ENCODE measurements at regions not wholly inside any gene's neighbourhood (a gene's known extent, or its start where the extent isn't known, plus 50 kb on each side); places are given as distances from the start of the nearest gene placed in this dataset.

GRCh38 chr1:209311770-209312169 is 271.7 kb upstream of the CAMK1G start:
- H3K9me3 ChIP-seq = no peaks in the 10 kb centered on the region
- no peaks in the 10 kb centered on the region for H3K27me3 ChIP-seq
- TF ChIP-seq EP300 (IDR thresholded peaks at IDR 0.05) (no peak), POLR2A (IDR thresholded peaks at IDR 0.05; ENCODE audit: low read depth) (no peak), POLR2AphosphoS5 (IDR thresholded peaks at IDR 0.05) (no peak)
- TF ChIP-seq, protein P1, sequence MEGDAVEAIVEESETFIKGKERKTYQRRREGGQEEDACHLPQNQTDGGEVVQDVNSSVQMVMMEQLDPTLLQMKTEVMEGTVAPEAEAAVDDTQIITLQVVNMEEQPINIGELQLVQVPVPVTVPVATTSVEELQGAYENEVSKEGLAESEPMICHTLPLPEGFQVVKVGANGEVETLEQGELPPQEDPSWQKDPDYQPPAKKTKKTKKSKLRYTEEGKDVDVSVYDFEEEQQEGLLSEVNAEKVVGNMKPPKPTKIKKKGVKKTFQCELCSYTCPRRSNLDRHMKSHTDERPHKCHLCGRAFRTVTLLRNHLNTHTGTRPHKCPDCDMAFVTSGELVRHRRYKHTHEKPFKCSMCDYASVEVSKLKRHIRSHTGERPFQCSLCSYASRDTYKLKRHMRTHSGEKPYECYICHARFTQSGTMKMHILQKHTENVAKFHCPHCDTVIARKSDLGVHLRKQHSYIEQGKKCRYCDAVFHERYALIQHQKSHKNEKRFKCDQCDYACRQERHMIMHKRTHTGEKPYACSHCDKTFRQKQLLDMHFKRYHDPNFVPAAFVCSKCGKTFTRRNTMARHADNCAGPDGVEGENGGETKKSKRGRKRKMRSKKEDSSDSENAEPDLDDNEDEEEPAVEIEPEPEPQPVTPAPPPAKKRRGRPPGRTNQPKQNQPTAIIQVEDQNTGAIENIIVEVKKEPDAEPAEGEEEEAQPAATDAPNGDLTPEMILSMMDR (IDR thresholded peaks at IDR 0.05) = no peak
- no peak overlapping the region for H3K27ac ChIP-seq (replicated peaks in 1 of 4)
- intact Hi-C loops (cut with DNase I) = no loop called here
- no peak overlapping the region for H3K4me3 ChIP-seq
- no peaks in the 10 kb centered on the region for H3K36me3 ChIP-seq
- DNase-seq (ENCODE audit: extremely low spot score) = no peak
- 70% methylated on average over 3 of the region's 3 CpGs for WGBS
- no peaks in the 10 kb centered on the region for H3K4me1 ChIP-seq

DNA sequence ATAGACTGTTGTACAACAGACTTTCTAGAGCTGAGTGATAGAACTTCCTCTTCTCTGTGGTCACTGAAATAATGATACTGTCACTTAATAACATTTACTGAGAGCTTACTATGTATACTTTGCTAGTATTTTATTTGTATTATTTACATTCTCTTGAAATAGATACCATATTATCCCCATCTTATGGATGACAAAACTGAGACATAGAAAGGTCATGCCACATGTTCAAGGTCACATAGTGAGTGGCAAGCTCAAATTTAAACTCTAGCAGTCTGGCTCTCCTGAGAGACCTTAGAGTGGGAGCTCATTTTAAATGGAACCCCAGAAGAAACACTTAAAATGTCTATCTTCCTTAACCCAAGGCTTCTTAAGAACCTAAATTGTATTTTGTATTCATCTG is 266.6 kb upstream of the CAMK1G start:
- Histone ChIP-seq H3K4me1 (no peaks in the 10 kb centered on the region), H3K4me3 (no peak overlapping the region), H3K36me3 (no peaks in the 10 kb centered on the region), H3K9me3 (no peaks in the 10 kb centered on the region), H3K27me3 (no peaks in the 10 kb centered on the region), H3K27ac (replicated peaks in 1 of 4) (no peak overlapping the region)
- intact Hi-C loops (cut with DNase I) = no loop called here
- TF ChIP-seq, protein P1 (IDR thresholded peaks at IDR 0.05) = no peak
- TF ChIP-seq EP300 (IDR thresholded peaks at IDR 0.05) (no peak), POLR2AphosphoS5 (IDR thresholded peaks at IDR 0.05) (no peak), POLR2A (IDR thresholded peaks at IDR 0.05; ENCODE audit: low read depth) (no peak)
- DNase-seq (ENCODE audit: extremely low spot score) = no peak

GRCh38 chr1:209318181-209319056 is 265.1 kb upstream of the CAMK1G start:
- WGBS = 79% methylated on average over 7 of the region's 7 CpGs
- H3K9me3 ChIP-seq = no peaks in the 10 kb centered on the region
- H3K27ac ChIP-seq (replicated peaks in 1 of 4) = no peak overlapping the region
- no peaks in the 10 kb centered on the region for H3K27me3 ChIP-seq
- H3K36me3 ChIP-seq = no peaks in the 10 kb centered on the region
- DNase-seq (ENCODE audit: extremely low spot score) = no peak
- no peak overlapping the region for H3K4me3 ChIP-seq
- TF ChIP-seq POLR2A (IDR thresholded peaks at IDR 0.05; ENCODE audit: low read depth) (no peak), POLR2AphosphoS5 (IDR thresholded peaks at IDR 0.05) (no peak), EP300 (IDR thresholded peaks at IDR 0.05) (no peak)
- TF ChIP-seq, protein P1 (IDR thresholded peaks at IDR 0.05) = no peak
- H3K4me1 ChIP-seq = no peaks in the 10 kb centered on the region
- intact Hi-C loops (cut with DNase I) = no loop called here

- DNase-seq (ENCODE audit: extremely low spot score) = no peak
- Histone ChIP-seq H3K27me3 (no peaks in the 10 kb centered on the region), H3K36me3 (no peaks in the 10 kb centered on the region), H3K27ac (replicated peaks in 1 of 4) (no peak overlapping the region), H3K4me3 (no peak overlapping the region), H3K9me3 (no peaks in the 10 kb centered on the region), H3K4me1 (no peaks in the 10 kb centered on the region)
- TF ChIP-seq, protein P1 (IDR thresholded peaks at IDR 0.05) = no peak
- TF ChIP-seq EP300 (IDR thresholded peaks at IDR 0.05) = no peak
- no peak for TF ChIP-seq POLR2AphosphoS5 (IDR thresholded peaks at IDR 0.05)
- no peak for TF ChIP-seq POLR2A (IDR thresholded peaks at IDR 0.05; ENCODE audit: low read depth)
- intact Hi-C loops (cut with DNase I) = no loop called here
- WGBS = 96% methylated on average over 3 of the region's 3 CpGs
Measured at GRCh38 chr1:209319057-209319432, 264.5 kb upstream of the CAMK1G start.

DNA sequence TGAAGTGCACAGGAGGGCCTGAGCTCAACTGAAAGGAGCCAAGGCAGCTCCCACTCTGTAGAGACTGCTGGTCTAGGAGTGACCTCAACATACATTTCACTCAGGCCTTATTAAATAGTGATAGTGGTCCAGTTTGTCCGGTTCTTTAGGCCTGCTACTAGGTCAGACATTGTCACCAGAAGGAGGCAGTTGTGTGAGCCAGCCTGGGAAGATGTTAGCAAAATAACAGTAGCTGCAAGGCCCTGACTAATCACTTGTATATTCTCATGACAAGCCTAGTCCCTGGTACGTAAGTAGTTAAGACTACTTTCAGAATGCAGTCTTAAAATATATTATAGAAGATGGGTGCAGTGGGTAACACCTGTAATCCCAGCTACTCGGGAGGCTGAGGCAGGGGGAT is 264.0 kb upstream of the CAMK1G start:
- DNase-seq (ENCODE audit: extremely low spot score) = no peak
- TF ChIP-seq, protein P1 (IDR thresholded peaks at IDR 0.05) = no peak
- TF ChIP-seq POLR2A (IDR thresholded peaks at IDR 0.05; ENCODE audit: low read depth) (no peak), EP300 (IDR thresholded peaks at IDR 0.05) (no peak), POLR2AphosphoS5 (IDR thresholded peaks at IDR 0.05) (no peak)
- Histone ChIP-seq H3K27me3 (no peaks in the 10 kb centered on the region), H3K4me3 (no peak overlapping the region), H3K4me1 (no peaks in the 10 kb centered on the region), H3K36me3 (no peaks in the 10 kb centered on the region), H3K9me3 (no peaks in the 10 kb centered on the region), H3K27ac (replicated peaks in 1 of 4) (no peak overlapping the region)
- WGBS = 88% methylated on average over 3 of the region's 3 CpGs
- intact Hi-C loops (cut with DNase I) = no loop called here
